Kidney epithelial cell (primary cell): ENCODE measurements at regions not wholly inside any gene's neighbourhood (a gene's known extent, or its start where the extent isn't known, plus 50 kb on each side); places are given as distances from the start of the nearest gene placed in this dataset.

Experiments
- DNase-seq: peaks from one replicate; pipeline ENCODE4 v3.0.0-alpha.2; 2010; ENCODE audit warnings: low read depth
- H3K27me3 ChIP-seq: 2 replicates; pipeline ENCODE4 v1.6.0; 2011; ENCODE audit warnings: low read length; ENCODE audit not compliant: control insufficient read depth, insufficient read depth
- H3K36me3 ChIP-seq: 2 replicates; pipeline ENCODE4 v1.5.1; 2011; ENCODE audit warnings: low read length; ENCODE audit not compliant: control insufficient read depth, insufficient read depth
- H3K4me3 ChIP-seq: 2 replicates; pipeline ENCODE4 v1.5.1; 2011; ENCODE audit warnings: low read depth, mild to moderate bottlenecking, control low read depth, low read length
- CTCF ChIP-seq: IDR thresholded peaks from 2 replicates; pipeline ENCODE4 v1.5.1; 2011; ENCODE audit warnings: mild to moderate bottlenecking, moderate library complexity, low read length, control low read depth, inconsistent platforms; ENCODE audit not compliant: insufficient read depth, poor library complexity, severe bottlenecking

GRCh38 chr18:60599995-60600394 lies 227.4 kb upstream of the MC4R start:
- no peak for DNase-seq
- H3K4me3 ChIP-seq = no peak overlapping the region

GRCh38 chr18:60601249-60601648 lies 228.7 kb upstream of the MC4R start:
- H3K36me3 ChIP-seq = no peaks in the 10 kb centered on the region
- no peak overlapping the region for H3K4me3 ChIP-seq
- no peaks in the 10 kb centered on the region for H3K27me3 ChIP-seq
- no peak for DNase-seq
- no peak for TF ChIP-seq CTCF

More at GRCh38 chr18:60599995-60600394, 227.4 kb upstream of the MC4R start:
- no peak for TF ChIP-seq CTCF
- H3K27me3 ChIP-seq = no peaks in the 10 kb centered on the region
- H3K36me3 ChIP-seq = no peaks in the 10 kb centered on the region

GRCh38 chr18:60623331-60623730 lies 250.8 kb upstream of the MC4R start:
- Histone ChIP-seq H3K36me3 (no peaks in the 10 kb centered on the region), H3K27me3 (no peaks in the 10 kb centered on the region), H3K4me3 (no peak overlapping the region)
- TF ChIP-seq CTCF = no peak
- DNase-seq = no peak

- DNase-seq = no peak
- no peak for TF ChIP-seq CTCF
- H3K36me3 ChIP-seq = no peaks in the 10 kb centered on the region
- H3K27me3 ChIP-seq = no peaks in the 10 kb centered on the region
- H3K4me3 ChIP-seq = no peak overlapping the region
These were observed 251.6 kb upstream of the MC4R start for GRCh38 chr18:60624207-60624606.

- H3K4me3 ChIP-seq = no peak overlapping the region
- H3K27me3 ChIP-seq = no peaks in the 10 kb centered on the region
- H3K36me3 ChIP-seq = no peaks in the 10 kb centered on the region
- DNase-seq = no peak
- no peak for TF ChIP-seq CTCF
These were observed 267.3 kb upstream of the MC4R start for GRCh38 chr18:60639836-60640235.

GRCh38 chr18:60643009-60643408 lies 270.4 kb upstream of the MC4R start:
- H3K36me3 ChIP-seq = no peaks in the 10 kb centered on the region
- no peak for DNase-seq
- H3K4me3 ChIP-seq = no peak overlapping the region
- TF ChIP-seq CTCF = no peak
- no peaks in the 10 kb centered on the region for H3K27me3 ChIP-seq
